ENCODE measurements at regions not wholly inside any gene's neighbourhood (a gene's known extent, or its start where the extent isn't known, plus 50 kb on each side); places are given as distances from the start of the nearest gene placed in this dataset.

DNA sequence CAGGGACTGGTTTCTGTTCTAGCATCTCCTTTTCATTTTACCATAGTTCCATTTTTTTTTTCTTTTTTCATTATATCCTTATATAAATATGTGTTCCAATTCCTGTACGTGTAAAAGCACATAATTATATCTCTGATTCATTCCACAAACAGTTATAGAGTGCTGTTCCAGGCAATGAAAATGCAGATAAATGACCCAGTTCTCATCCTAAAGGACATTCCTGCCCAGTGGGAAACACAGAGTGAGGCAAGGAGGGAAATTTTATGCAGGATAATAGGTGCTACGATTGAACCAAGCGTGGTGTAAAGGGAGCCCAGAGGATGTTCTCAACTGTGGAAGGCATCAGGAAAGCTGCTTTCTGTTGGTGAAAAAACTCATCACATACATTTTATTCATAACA, 408.1 kb downstream of the GATA3 start:
- Histone ChIP-seq H3K4me2 (ENCODE audit: control insufficient read depth, extremely low read depth, insufficient read depth, low read depth, low read length) (peak overlapping the region; percentile 62), H3K79me2 (ENCODE audit: control insufficient read depth, insufficient read depth, low read length) (no peaks in the 10 kb centered on the region)
- FAIRE-seq: peak; percentile 46

DNA sequence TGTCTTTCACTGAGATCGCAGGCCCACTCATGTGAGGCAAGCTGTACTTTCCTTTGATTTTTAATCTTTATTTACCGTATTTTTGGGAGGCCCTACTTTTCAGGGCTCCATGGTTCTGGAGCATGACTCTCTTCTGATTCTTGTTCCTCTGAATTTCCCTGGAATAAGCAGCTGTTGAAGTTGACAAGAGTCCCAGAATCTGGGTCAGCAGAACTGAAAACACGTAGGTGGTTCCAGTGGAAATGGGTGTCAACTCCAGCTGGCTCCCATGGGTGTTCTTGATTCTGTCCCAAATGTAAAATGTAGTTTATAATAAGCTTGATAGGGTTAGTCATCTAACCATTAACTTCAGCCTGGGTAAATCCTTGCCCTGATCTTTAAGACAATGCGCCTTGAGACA, 409.4 kb downstream of the GATA3 start:
- H3K9me1 ChIP-seq (ENCODE audit: control insufficient read depth, extremely low read depth, insufficient read depth, low read length): no peaks in the 10 kb centered on the region
- no peak overlapping the region for H2AFZ ChIP-seq (ENCODE audit: control insufficient read depth, low read length)
- no peaks in the 10 kb centered on the region for H4K20me1 ChIP-seq (ENCODE audit: control insufficient read depth, extremely low read depth, insufficient read depth, low read length)
- H3K79me2 ChIP-seq (ENCODE audit: control insufficient read depth, insufficient read depth, low read length): no peaks in the 10 kb centered on the region
- dilution Hi-C loops (cut with MboI; ENCODE audit: extremely low pct_ligation_motif_present, low sequenced_read_pairs): no loop called here
- DNase-seq (ENCODE audit: low read depth, low spot score) (no peak), FAIRE-seq (no peak)
- no peak overlapping the region for H3K4me3 ChIP-seq (ENCODE audit: control insufficient read depth in 2 of 3, extremely low read depth in 1 of 3, insufficient read depth in 2 of 3, low read depth in 1 of 3, low read length in 3 of 3)
- no peak overlapping the region for H3K9ac ChIP-seq (ENCODE audit: control insufficient read depth, extremely low read depth, insufficient read depth, low read length)
- no peaks in the 10 kb centered on the region for H3K9me3 ChIP-seq (ENCODE audit: control insufficient read depth, low read depth, low read length)
- H3K27me3 ChIP-seq (ENCODE audit: control insufficient read depth, extremely low read depth, insufficient read depth, low read length): no peaks in the 10 kb centered on the region
- no peak overlapping the region for H3K4me2 ChIP-seq (ENCODE audit: control insufficient read depth, extremely low read depth, insufficient read depth, low read depth, low read length)
- H3K27ac ChIP-seq (ENCODE audit: control insufficient read depth, insufficient read depth, low read length): no peak overlapping the region
- no peaks in the 10 kb centered on the region for H3K36me3 ChIP-seq (ENCODE audit: control insufficient read depth in 2 of 2, extremely low read depth in 1 of 2, insufficient read depth in 2 of 2, low read length in 2 of 2)
- TF ChIP-seq EZH2 (IDR thresholded peaks at IDR 0.05; ENCODE audit: low read length): no peak
- TF ChIP-seq, protein P1, sequence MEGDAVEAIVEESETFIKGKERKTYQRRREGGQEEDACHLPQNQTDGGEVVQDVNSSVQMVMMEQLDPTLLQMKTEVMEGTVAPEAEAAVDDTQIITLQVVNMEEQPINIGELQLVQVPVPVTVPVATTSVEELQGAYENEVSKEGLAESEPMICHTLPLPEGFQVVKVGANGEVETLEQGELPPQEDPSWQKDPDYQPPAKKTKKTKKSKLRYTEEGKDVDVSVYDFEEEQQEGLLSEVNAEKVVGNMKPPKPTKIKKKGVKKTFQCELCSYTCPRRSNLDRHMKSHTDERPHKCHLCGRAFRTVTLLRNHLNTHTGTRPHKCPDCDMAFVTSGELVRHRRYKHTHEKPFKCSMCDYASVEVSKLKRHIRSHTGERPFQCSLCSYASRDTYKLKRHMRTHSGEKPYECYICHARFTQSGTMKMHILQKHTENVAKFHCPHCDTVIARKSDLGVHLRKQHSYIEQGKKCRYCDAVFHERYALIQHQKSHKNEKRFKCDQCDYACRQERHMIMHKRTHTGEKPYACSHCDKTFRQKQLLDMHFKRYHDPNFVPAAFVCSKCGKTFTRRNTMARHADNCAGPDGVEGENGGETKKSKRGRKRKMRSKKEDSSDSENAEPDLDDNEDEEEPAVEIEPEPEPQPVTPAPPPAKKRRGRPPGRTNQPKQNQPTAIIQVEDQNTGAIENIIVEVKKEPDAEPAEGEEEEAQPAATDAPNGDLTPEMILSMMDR (optimal IDR thresholded peaks at IDR 0.05 in 1 of 3, IDR thresholded peaks at IDR 0.05 in 1 of 3, conservative IDR thresholded peaks at IDR 0.05 in 1 of 3; ENCODE audit: extremely low read depth in 1 of 3, insufficient read depth in 2 of 3, low read length in 3 of 3): no peak
- H3K4me1 ChIP-seq (ENCODE audit: control insufficient read depth, extremely low read depth, insufficient read depth, low read length): peaks cover 11% of the 10 kb centered on the region

More for the DNA sequence above, 408.1 kb downstream of the GATA3 start:
- Histone ChIP-seq H3K9me1 (ENCODE audit: control insufficient read depth, extremely low read depth, insufficient read depth, low read length) (no peaks in the 10 kb centered on the region), H3K27me3 (ENCODE audit: control insufficient read depth, extremely low read depth, insufficient read depth, low read length) (no peaks in the 10 kb centered on the region), H4K20me1 (ENCODE audit: control insufficient read depth, extremely low read depth, insufficient read depth, low read length) (no peaks in the 10 kb centered on the region), H2AFZ (ENCODE audit: control insufficient read depth, low read length) (peak overlapping the region; percentile 66), H3K36me3 (ENCODE audit: control insufficient read depth in 2 of 2, extremely low read depth in 1 of 2, insufficient read depth in 2 of 2, low read length in 2 of 2) (no peaks in the 10 kb centered on the region), H3K9ac (ENCODE audit: control insufficient read depth, extremely low read depth, insufficient read depth, low read length) (no peak overlapping the region), H3K27ac (ENCODE audit: control insufficient read depth, insufficient read depth, low read length) (no peak overlapping the region), H3K4me1 (ENCODE audit: control insufficient read depth, extremely low read depth, insufficient read depth, low read length) (peaks cover 11% of the 10 kb centered on the region), H3K4me3 (ENCODE audit: control insufficient read depth in 2 of 3, extremely low read depth in 1 of 3, insufficient read depth in 2 of 3, low read depth in 1 of 3, low read length in 3 of 3) (no peak overlapping the region), H3K9me3 (ENCODE audit: control insufficient read depth, low read depth, low read length) (no peaks in the 10 kb centered on the region)
- no peak for TF ChIP-seq EZH2 (IDR thresholded peaks at IDR 0.05; ENCODE audit: low read length)
- TF ChIP-seq, protein P1 (optimal IDR thresholded peaks at IDR 0.05 in 1 of 3, IDR thresholded peaks at IDR 0.05 in 1 of 3, conservative IDR thresholded peaks at IDR 0.05 in 1 of 3; ENCODE audit: extremely low read depth in 1 of 3, insufficient read depth in 2 of 3, low read length in 3 of 3): no peak
- dilution Hi-C loops (cut with MboI; ENCODE audit: extremely low pct_ligation_motif_present, low sequenced_read_pairs): no loop called here
- no peak for DNase-seq (ENCODE audit: low read depth, low spot score)
